H9 (cell line): ENCODE measurements at regions not wholly inside any gene's neighbourhood (a gene's known extent, or its start where the extent isn't known, plus 50 kb on each side); places are given as distances from the start of the nearest gene placed in this dataset.

Source experiments
- DNase-seq: peaks from one replicate; pipeline ENCODE4 v3.0.0-alpha.2; 2017
- H2AFZ ChIP-seq: one replicate; pipeline ENCODE4 v1.6.1; 2013; ENCODE audit warnings: mild to moderate bottlenecking, low read length, control low read depth, moderate library complexity
- H2AK5ac ChIP-seq: 2 replicates; pipeline ENCODE4 v1.6.1; 2013; ENCODE audit warnings: low read length, control low read depth, mixed read lengths; ENCODE audit not compliant: insufficient read length
- H2BK120ac ChIP-seq: one replicate; pipeline ENCODE4 v1.6.1; 2013; ENCODE audit warnings: low read depth, mild to moderate bottlenecking, low read length, control low read depth, inconsistent platforms; ENCODE audit not compliant: poor library complexity, severe bottlenecking
- H2BK12ac ChIP-seq: 2 replicates; pipeline ENCODE4 v1.6.1; 2013; ENCODE audit warnings: low read length, control low read depth, mixed read lengths, low read depth; ENCODE audit not compliant: insufficient read length
- H2BK15ac ChIP-seq: 2 replicates; pipeline ENCODE4 v1.6.1; 2013; ENCODE audit warnings: low read depth, low read length, control low read depth
- H2BK20ac ChIP-seq: one replicate; pipeline ENCODE4 v1.6.1; 2013; ENCODE audit warnings: low read depth, mild to moderate bottlenecking, low read length, control low read depth, inconsistent platforms; ENCODE audit not compliant: poor library complexity, severe bottlenecking
- H2BK5ac ChIP-seq: 2 replicates; pipeline ENCODE4 v1.6.1; 2013; ENCODE audit warnings: low read length, control low read depth, mixed read lengths; ENCODE audit not compliant: insufficient read length
- H3K14ac ChIP-seq: 2 replicates; pipeline ENCODE4 v1.6.1; 2013; ENCODE audit warnings: low read length, control low read depth; ENCODE audit not compliant: insufficient read depth
- H3K18ac ChIP-seq: 2 replicates; pipeline ENCODE4 v1.6.1; 2013; ENCODE audit warnings: low read depth, mild to moderate bottlenecking, mixed read lengths, low read length, control low read depth; ENCODE audit not compliant: insufficient read length
- H3K23ac ChIP-seq: 2 replicates; pipeline ENCODE4 v1.6.1; 2013; ENCODE audit warnings: low read length, control low read depth, mixed read lengths, low read depth; ENCODE audit not compliant: insufficient read length
- H3K23me2 ChIP-seq: 2 replicates; pipeline ENCODE4 v1.6.1; 2013; ENCODE audit warnings: low read depth, mild to moderate bottlenecking, mixed read lengths, low read length, control low read depth; ENCODE audit not compliant: insufficient read length, poor library complexity, severe bottlenecking
- H3K27ac ChIP-seq: 2 replicates; pipeline ENCODE4 v1.5.1; 2013; ENCODE audit warnings: low read length, control low read depth, mixed read lengths, low read depth; ENCODE audit not compliant: insufficient read length
- H3K27me3 ChIP-seq: 2 replicates; pipeline ENCODE4 v1.6.1; 2013; ENCODE audit warnings: low read length, control low read depth, inconsistent platforms; ENCODE audit not compliant: insufficient read depth
- H3K4ac ChIP-seq: 2 replicates; pipeline ENCODE4 v1.6.1; 2013; ENCODE audit warnings: low read depth, mild to moderate bottlenecking, control low read depth, inconsistent platforms, low read length, moderate library complexity
- H3K4me1 ChIP-seq: 2 replicates; pipeline ENCODE4 v1.6.1; 2013; ENCODE audit warnings: low read length, control low read depth, inconsistent platforms; ENCODE audit not compliant: insufficient read depth
- H3K4me2 ChIP-seq: 2 replicates; pipeline ENCODE4 v1.6.1; 2013; ENCODE audit warnings: low read length, control low read depth, mixed read lengths; ENCODE audit not compliant: insufficient read length, insufficient read depth
- H3K56ac ChIP-seq: 2 replicates; pipeline ENCODE4 v1.6.1; 2013; ENCODE audit warnings: low read depth, mild to moderate bottlenecking, mixed read lengths, low read length, control low read depth; ENCODE audit not compliant: insufficient read length
- H3K79me1 ChIP-seq: 2 replicates; pipeline ENCODE4 v1.6.1; 2013; ENCODE audit warnings: low read depth, mild to moderate bottlenecking, moderate library complexity, low read length, control low read depth, inconsistent platforms; ENCODE audit not compliant: insufficient read depth, poor library complexity, severe bottlenecking
- H3K79me2 ChIP-seq: 2 replicates; pipeline ENCODE4 v1.6.1; 2013; ENCODE audit warnings: low read length, control low read depth, inconsistent platforms; ENCODE audit not compliant: insufficient read depth
- H3K9ac ChIP-seq: 2 replicates; pipeline ENCODE4 v1.6.1; 2013; ENCODE audit warnings: low read length, control low read depth, mixed read lengths; ENCODE audit not compliant: insufficient read length; ENCODE audit errors: extremely low read depth
- H3K9me3 ChIP-seq: one replicate; pipeline ENCODE4 v1.6.1; 2013; ENCODE audit warnings: low read depth, low read length, inconsistent platforms; ENCODE audit not compliant: control insufficient read depth
- H3T11ph ChIP-seq: one replicate; pipeline ENCODE4 v1.6.1; 2013; ENCODE audit warnings: mild to moderate bottlenecking, low read length, control low read depth, inconsistent platforms
- H4K20me1 ChIP-seq: one replicate; pipeline ENCODE4 v1.6.1; 2013; ENCODE audit not compliant: control insufficient read depth, insufficient read length, insufficient read depth
- H4K5ac ChIP-seq: 2 replicates; pipeline ENCODE4 v1.6.1; 2013; ENCODE audit warnings: low read depth, mild to moderate bottlenecking, mixed read lengths, low read length, control low read depth; ENCODE audit not compliant: insufficient read length
- H4K8ac ChIP-seq: replicated peaks from 2 replicates; pipeline ENCODE4 v1.6.1; 2013; ENCODE audit warnings: low read length, control low read depth, mixed read lengths, low read depth; ENCODE audit not compliant: insufficient read length
- H4K91ac ChIP-seq: 2 replicates; pipeline ENCODE4 v1.6.1; 2013; ENCODE audit warnings: low read depth, mild to moderate bottlenecking, moderate library complexity, mixed read lengths, low read length, control low read depth; ENCODE audit not compliant: insufficient read length
- H3K27ac Mint-ChIP-seq, 3 experiments: 2 replicates in 2 of 3; 3 replicates in 1 of 3; pipeline ENCODE4 v1.8.0; 2020 to 2021; ENCODE audit warnings: mixed read lengths in 3 of 3, mild to moderate bottlenecking in 1 of 3, moderate library complexity in 1 of 3
- H3K27me3 Mint-ChIP-seq: 2 replicates; pipeline ENCODE4 v1.8.0; 2021; ENCODE audit warnings: low read depth, mild to moderate bottlenecking, moderate library complexity, mixed read lengths
- H3K36me3 Mint-ChIP-seq, 3 experiments: 2 replicates in 2 of 3; 3 replicates in 1 of 3; pipeline ENCODE4 v1.8.0; 2020 to 2021; ENCODE audit warnings: low read depth in 3 of 3, mixed read lengths in 3 of 3; ENCODE audit not compliant: insufficient read depth in 1 of 3
- H3K4me1 Mint-ChIP-seq, 2 experiments: 2 replicates each; pipeline ENCODE4 v1.8.0; 2020; ENCODE audit warnings: mixed read lengths in 2 of 2
- H3K4me3 Mint-ChIP-seq, 2 experiments: 2 replicates in 1 of 2; 3 replicates in 1 of 2; pipeline ENCODE4 v1.8.0; 2020 to 2021; ENCODE audit warnings: mild to moderate bottlenecking in 2 of 2, mixed read lengths in 2 of 2, moderate library complexity in 1 of 2
- H3K9me3 Mint-ChIP-seq, 2 experiments: 2 replicates in 1 of 2; 3 replicates in 1 of 2; pipeline ENCODE4 v1.8.0; 2020; ENCODE audit warnings: mild to moderate bottlenecking in 2 of 2, mixed read lengths in 2 of 2, moderate library complexity in 1 of 2
- CTCF ChIP-seq: fragments of 200-600 bp; sonication (generic); conservative IDR thresholded peaks from 3 replicates; pipeline ENCODE4 v1.8.0; 2021; ENCODE audit warnings: antibody characterized with exemption, mild to moderate bottlenecking
- WGBS: extraction: QIAGEN DNeasy Blood & Tissue Kit; methylation state at CpG from one replicate; pipeline ENCODE4 v1.1.7; 2013; ENCODE audit warnings: missing lambda C conversion rate, low lambda C conversion rate, mixed read lengths; ENCODE audit not compliant: insufficient read length; ENCODE audit errors: extremely low coverage; 5-methylcytosine and 5-hydroxymethylcytosine counted together

GRCh38 chr9:2419347-2419746 lies 202.2 kb upstream of the VLDLR start:
- Histone ChIP-seq H3K23me2 (no peaks in the 10 kb centered on the region), H3K9ac (no peak overlapping the region), H2BK12ac (no peak overlapping the region), H3T11ph (no peak overlapping the region), H3K14ac (no peak overlapping the region), H3K79me1 (no peaks in the 10 kb centered on the region), H3K27me3 (no peaks in the 10 kb centered on the region), H4K91ac (no peak overlapping the region), H3K56ac (no peak overlapping the region), H4K8ac (no peak overlapping the region), H3K23ac (no peak overlapping the region), H2AFZ (no peak overlapping the region), H3K4me1 (peaks cover 14% of the 10 kb centered on the region), H4K20me1 (no peaks in the 10 kb centered on the region), H3K18ac (no peak overlapping the region), H3K4ac (no peak overlapping the region), H2AK5ac (no peak overlapping the region), H2BK5ac (no peak overlapping the region), H3K4me2 (no peak overlapping the region), H2BK15ac (no peak overlapping the region), H2BK120ac (no peak overlapping the region), H2BK20ac (no peak overlapping the region), H3K9me3 (no peaks in the 10 kb centered on the region), H3K79me2 (no peaks in the 10 kb centered on the region), H3K27ac (no peak overlapping the region), H4K5ac (no peak overlapping the region)
- no peak for DNase-seq
- no peak for TF ChIP-seq CTCF
- peaks cover 35 to 39% of the 10 kb centered on the region in 2 experiments for H3K4me1 Mint-ChIP-seq
- H3K4me3 Mint-ChIP-seq = no peak overlapping the region
- WGBS = no CpG with 5 or more reads among the region's 2 CpGs
- H3K27ac Mint-ChIP-seq = no peak overlapping the region
- H3K36me3 Mint-ChIP-seq = peaks cover 0 to 6% (median 0%) of the 10 kb centered on the region in 3 experiments; a peak in 2 of 7 replicates
- H3K9me3 Mint-ChIP-seq = no peaks in the 10 kb centered on the region
- H3K27me3 Mint-ChIP-seq = no peaks in the 10 kb centered on the region
